ENCODE measurements at regions not wholly inside any gene's neighbourhood (a gene's known extent, or its start where the extent isn't known, plus 50 kb on each side); places are given as distances from the start of the nearest gene placed in this dataset.

DNA sequence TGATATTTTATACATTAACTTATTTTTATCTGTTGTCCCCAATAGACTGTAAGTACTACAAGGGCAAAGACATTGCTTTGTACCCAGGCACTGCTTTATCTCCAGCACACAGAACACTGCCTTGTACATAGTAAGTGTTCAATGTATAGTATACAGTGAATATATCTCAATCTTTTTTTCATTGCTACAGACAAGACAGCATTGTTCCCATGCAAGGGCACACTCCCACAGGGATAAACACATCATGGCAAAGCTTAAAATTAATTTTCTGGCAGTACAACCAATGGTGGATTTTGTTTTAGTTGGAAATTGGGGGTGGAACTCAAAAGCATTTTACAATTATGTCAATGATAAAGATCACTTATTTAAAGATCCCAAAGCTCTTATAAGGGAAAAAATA lies 112.3 kb upstream of the EEA1 start:
- TF ChIP-seq, protein P1, sequence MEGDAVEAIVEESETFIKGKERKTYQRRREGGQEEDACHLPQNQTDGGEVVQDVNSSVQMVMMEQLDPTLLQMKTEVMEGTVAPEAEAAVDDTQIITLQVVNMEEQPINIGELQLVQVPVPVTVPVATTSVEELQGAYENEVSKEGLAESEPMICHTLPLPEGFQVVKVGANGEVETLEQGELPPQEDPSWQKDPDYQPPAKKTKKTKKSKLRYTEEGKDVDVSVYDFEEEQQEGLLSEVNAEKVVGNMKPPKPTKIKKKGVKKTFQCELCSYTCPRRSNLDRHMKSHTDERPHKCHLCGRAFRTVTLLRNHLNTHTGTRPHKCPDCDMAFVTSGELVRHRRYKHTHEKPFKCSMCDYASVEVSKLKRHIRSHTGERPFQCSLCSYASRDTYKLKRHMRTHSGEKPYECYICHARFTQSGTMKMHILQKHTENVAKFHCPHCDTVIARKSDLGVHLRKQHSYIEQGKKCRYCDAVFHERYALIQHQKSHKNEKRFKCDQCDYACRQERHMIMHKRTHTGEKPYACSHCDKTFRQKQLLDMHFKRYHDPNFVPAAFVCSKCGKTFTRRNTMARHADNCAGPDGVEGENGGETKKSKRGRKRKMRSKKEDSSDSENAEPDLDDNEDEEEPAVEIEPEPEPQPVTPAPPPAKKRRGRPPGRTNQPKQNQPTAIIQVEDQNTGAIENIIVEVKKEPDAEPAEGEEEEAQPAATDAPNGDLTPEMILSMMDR (tag by site-specific recombination; IDR thresholded peaks at IDR 0.05) = no peak
- TF ChIP-seq ZNF174 (tag by site-specific recombination; IDR thresholded peaks at IDR 0.05) (no peak), ZNF600 (tag by site-specific recombination; IDR thresholded peaks at IDR 0.05) (no peak)

Measured in HEK293 (cell line).